H9 (cell line): ENCODE measurements at regions not wholly inside any gene's neighbourhood (a gene's known extent, or its start where the extent isn't known, plus 50 kb on each side); places are given as distances from the start of the nearest gene placed in this dataset.

ENCODE experiments used
- DNase-seq: peaks from one replicate; pipeline ENCODE4 v3.0.0-alpha.2; 2017
- H2AFZ ChIP-seq: one replicate; pipeline ENCODE4 v1.6.1; 2013; ENCODE audit warnings: mild to moderate bottlenecking, low read length, control low read depth, moderate library complexity
- H2AK5ac ChIP-seq: 2 replicates; pipeline ENCODE4 v1.6.1; 2013; ENCODE audit warnings: low read length, control low read depth, mixed read lengths; ENCODE audit not compliant: insufficient read length
- H2BK120ac ChIP-seq: one replicate; pipeline ENCODE4 v1.6.1; 2013; ENCODE audit warnings: low read depth, mild to moderate bottlenecking, low read length, control low read depth, inconsistent platforms; ENCODE audit not compliant: poor library complexity, severe bottlenecking
- H2BK12ac ChIP-seq: 2 replicates; pipeline ENCODE4 v1.6.1; 2013; ENCODE audit warnings: low read length, control low read depth, mixed read lengths, low read depth; ENCODE audit not compliant: insufficient read length
- H2BK15ac ChIP-seq: 2 replicates; pipeline ENCODE4 v1.6.1; 2013; ENCODE audit warnings: low read depth, low read length, control low read depth
- H2BK20ac ChIP-seq: one replicate; pipeline ENCODE4 v1.6.1; 2013; ENCODE audit warnings: low read depth, mild to moderate bottlenecking, low read length, control low read depth, inconsistent platforms; ENCODE audit not compliant: poor library complexity, severe bottlenecking
- H2BK5ac ChIP-seq: 2 replicates; pipeline ENCODE4 v1.6.1; 2013; ENCODE audit warnings: low read length, control low read depth, mixed read lengths; ENCODE audit not compliant: insufficient read length
- H3K14ac ChIP-seq: 2 replicates; pipeline ENCODE4 v1.6.1; 2013; ENCODE audit warnings: low read length, control low read depth; ENCODE audit not compliant: insufficient read depth
- H3K18ac ChIP-seq: 2 replicates; pipeline ENCODE4 v1.6.1; 2013; ENCODE audit warnings: low read depth, mild to moderate bottlenecking, mixed read lengths, low read length, control low read depth; ENCODE audit not compliant: insufficient read length
- H3K23ac ChIP-seq: 2 replicates; pipeline ENCODE4 v1.6.1; 2013; ENCODE audit warnings: low read length, control low read depth, mixed read lengths, low read depth; ENCODE audit not compliant: insufficient read length
- H3K23me2 ChIP-seq: 2 replicates; pipeline ENCODE4 v1.6.1; 2013; ENCODE audit warnings: low read depth, mild to moderate bottlenecking, mixed read lengths, low read length, control low read depth; ENCODE audit not compliant: insufficient read length, poor library complexity, severe bottlenecking
- H3K27ac ChIP-seq: 2 replicates; pipeline ENCODE4 v1.5.1; 2013; ENCODE audit warnings: low read length, control low read depth, mixed read lengths, low read depth; ENCODE audit not compliant: insufficient read length
- H3K27me3 ChIP-seq: 2 replicates; pipeline ENCODE4 v1.6.1; 2013; ENCODE audit warnings: low read length, control low read depth, inconsistent platforms; ENCODE audit not compliant: insufficient read depth
- H3K4ac ChIP-seq: 2 replicates; pipeline ENCODE4 v1.6.1; 2013; ENCODE audit warnings: low read depth, mild to moderate bottlenecking, control low read depth, inconsistent platforms, low read length, moderate library complexity
- H3K4me1 ChIP-seq: 2 replicates; pipeline ENCODE4 v1.6.1; 2013; ENCODE audit warnings: low read length, control low read depth, inconsistent platforms; ENCODE audit not compliant: insufficient read depth
- H3K4me2 ChIP-seq: 2 replicates; pipeline ENCODE4 v1.6.1; 2013; ENCODE audit warnings: low read length, control low read depth, mixed read lengths; ENCODE audit not compliant: insufficient read length, insufficient read depth
- H3K56ac ChIP-seq: 2 replicates; pipeline ENCODE4 v1.6.1; 2013; ENCODE audit warnings: low read depth, mild to moderate bottlenecking, mixed read lengths, low read length, control low read depth; ENCODE audit not compliant: insufficient read length
- H3K79me1 ChIP-seq: 2 replicates; pipeline ENCODE4 v1.6.1; 2013; ENCODE audit warnings: low read depth, mild to moderate bottlenecking, moderate library complexity, low read length, control low read depth, inconsistent platforms; ENCODE audit not compliant: insufficient read depth, poor library complexity, severe bottlenecking
- H3K79me2 ChIP-seq: 2 replicates; pipeline ENCODE4 v1.6.1; 2013; ENCODE audit warnings: low read length, control low read depth, inconsistent platforms; ENCODE audit not compliant: insufficient read depth
- H3K9ac ChIP-seq: 2 replicates; pipeline ENCODE4 v1.6.1; 2013; ENCODE audit warnings: low read length, control low read depth, mixed read lengths; ENCODE audit not compliant: insufficient read length; ENCODE audit errors: extremely low read depth
- H3K9me3 ChIP-seq: one replicate; pipeline ENCODE4 v1.6.1; 2013; ENCODE audit warnings: low read depth, low read length, inconsistent platforms; ENCODE audit not compliant: control insufficient read depth
- H3T11ph ChIP-seq: one replicate; pipeline ENCODE4 v1.6.1; 2013; ENCODE audit warnings: mild to moderate bottlenecking, low read length, control low read depth, inconsistent platforms
- H4K20me1 ChIP-seq: one replicate; pipeline ENCODE4 v1.6.1; 2013; ENCODE audit not compliant: control insufficient read depth, insufficient read length, insufficient read depth
- H4K5ac ChIP-seq: 2 replicates; pipeline ENCODE4 v1.6.1; 2013; ENCODE audit warnings: low read depth, mild to moderate bottlenecking, mixed read lengths, low read length, control low read depth; ENCODE audit not compliant: insufficient read length
- H4K8ac ChIP-seq: replicated peaks from 2 replicates; pipeline ENCODE4 v1.6.1; 2013; ENCODE audit warnings: low read length, control low read depth, mixed read lengths, low read depth; ENCODE audit not compliant: insufficient read length
- H4K91ac ChIP-seq: 2 replicates; pipeline ENCODE4 v1.6.1; 2013; ENCODE audit warnings: low read depth, mild to moderate bottlenecking, moderate library complexity, mixed read lengths, low read length, control low read depth; ENCODE audit not compliant: insufficient read length
- H3K27ac Mint-ChIP-seq, 3 experiments: 2 replicates in 2 of 3; 3 replicates in 1 of 3; pipeline ENCODE4 v1.8.0; 2020 to 2021; ENCODE audit warnings: mixed read lengths in 3 of 3, mild to moderate bottlenecking in 1 of 3, moderate library complexity in 1 of 3
- H3K27me3 Mint-ChIP-seq: 2 replicates; pipeline ENCODE4 v1.8.0; 2021; ENCODE audit warnings: low read depth, mild to moderate bottlenecking, moderate library complexity, mixed read lengths
- H3K36me3 Mint-ChIP-seq, 3 experiments: 2 replicates in 2 of 3; 3 replicates in 1 of 3; pipeline ENCODE4 v1.8.0; 2020 to 2021; ENCODE audit warnings: low read depth in 3 of 3, mixed read lengths in 3 of 3; ENCODE audit not compliant: insufficient read depth in 1 of 3
- H3K4me1 Mint-ChIP-seq, 2 experiments: 2 replicates each; pipeline ENCODE4 v1.8.0; 2020; ENCODE audit warnings: mixed read lengths in 2 of 2
- H3K4me3 Mint-ChIP-seq, 2 experiments: 2 replicates in 1 of 2; 3 replicates in 1 of 2; pipeline ENCODE4 v1.8.0; 2020 to 2021; ENCODE audit warnings: mild to moderate bottlenecking in 2 of 2, mixed read lengths in 2 of 2, moderate library complexity in 1 of 2
- H3K9me3 Mint-ChIP-seq, 2 experiments: 2 replicates in 1 of 2; 3 replicates in 1 of 2; pipeline ENCODE4 v1.8.0; 2020; ENCODE audit warnings: mild to moderate bottlenecking in 2 of 2, mixed read lengths in 2 of 2, moderate library complexity in 1 of 2
- WGBS: extraction: QIAGEN DNeasy Blood & Tissue Kit; methylation state at CpG from one replicate; pipeline ENCODE4 v1.1.7; 2013; ENCODE audit warnings: missing lambda C conversion rate, low lambda C conversion rate, mixed read lengths; ENCODE audit not compliant: insufficient read length; ENCODE audit errors: extremely low coverage; 5-methylcytosine and 5-hydroxymethylcytosine counted together
- TF ChIP-seq, protein P1 (sequence below): fragments of 200-600 bp; sonication (generic); conservative IDR thresholded peaks from 3 replicates; pipeline ENCODE4 v1.8.0; 2021; ENCODE audit warnings: antibody characterized with exemption, mild to moderate bottlenecking

DNA sequence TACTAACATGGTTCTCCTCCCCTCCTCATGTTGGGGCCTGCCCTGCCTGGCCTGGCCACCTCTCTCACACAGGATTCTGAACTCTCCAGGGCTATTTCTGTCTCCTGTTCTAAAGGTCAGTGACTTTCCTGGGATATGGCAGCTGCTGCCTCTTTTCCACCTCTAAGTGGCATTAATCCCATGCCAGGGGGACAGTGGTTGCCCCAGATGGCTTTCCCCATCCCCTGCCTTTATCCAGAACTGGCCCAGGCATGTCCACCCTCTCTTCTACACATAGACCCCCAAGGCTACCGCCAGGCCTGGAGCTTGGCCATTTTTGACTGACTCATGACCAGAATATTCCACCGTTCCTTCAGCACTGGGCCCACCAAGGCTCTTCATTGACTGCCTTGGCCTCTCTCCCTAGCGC, 90.4 kb downstream of the IRF2BPL start:
- no peaks in the 10 kb centered on the region; the same call in 1 of the 2 replicates for H3K27me3 Mint-ChIP-seq
- Histone ChIP-seq H2BK15ac (no peak overlapping the region), H2BK120ac (no peak overlapping the region), H3K27me3 (no peaks in the 10 kb centered on the region), H3K9ac (no peak overlapping the region), H3K79me2 (no peaks in the 10 kb centered on the region), H2BK12ac (no peak overlapping the region), H4K8ac (no peak overlapping the region), H4K20me1 (no peaks in the 10 kb centered on the region), H3K4me1 (no peaks in the 10 kb centered on the region; the same call in 1 of the 2 replicates), H3K23ac (no peak overlapping the region), H2AFZ (no peak overlapping the region), H2BK20ac (no peak overlapping the region), H3T11ph (no peak overlapping the region), H4K5ac (no peak overlapping the region), H3K4me2 (no peak overlapping the region), H3K4ac (no peak overlapping the region), H2AK5ac (no peak overlapping the region), H3K9me3 (no peaks in the 10 kb centered on the region), H3K18ac (peak overlapping the region; percentile 30), H3K79me1 (no peaks in the 10 kb centered on the region), H2BK5ac (no peak overlapping the region), H3K14ac (no peak overlapping the region; the same call in 1 of the 2 replicates), H3K23me2 (no peaks in the 10 kb centered on the region), H3K27ac (no peak overlapping the region), H3K56ac (no peak overlapping the region), H4K91ac (no peak overlapping the region)
- H3K36me3 Mint-ChIP-seq, result no peaks in the 10 kb centered on the region
- H3K4me1 Mint-ChIP-seq, result peaks cover 32 to 48% of the 10 kb centered on the region in 2 experiments
- H3K4me3 Mint-ChIP-seq, result no peak overlapping the region
- H3K9me3 Mint-ChIP-seq, result no peaks in the 10 kb centered on the region
- TF ChIP-seq, protein P1, sequence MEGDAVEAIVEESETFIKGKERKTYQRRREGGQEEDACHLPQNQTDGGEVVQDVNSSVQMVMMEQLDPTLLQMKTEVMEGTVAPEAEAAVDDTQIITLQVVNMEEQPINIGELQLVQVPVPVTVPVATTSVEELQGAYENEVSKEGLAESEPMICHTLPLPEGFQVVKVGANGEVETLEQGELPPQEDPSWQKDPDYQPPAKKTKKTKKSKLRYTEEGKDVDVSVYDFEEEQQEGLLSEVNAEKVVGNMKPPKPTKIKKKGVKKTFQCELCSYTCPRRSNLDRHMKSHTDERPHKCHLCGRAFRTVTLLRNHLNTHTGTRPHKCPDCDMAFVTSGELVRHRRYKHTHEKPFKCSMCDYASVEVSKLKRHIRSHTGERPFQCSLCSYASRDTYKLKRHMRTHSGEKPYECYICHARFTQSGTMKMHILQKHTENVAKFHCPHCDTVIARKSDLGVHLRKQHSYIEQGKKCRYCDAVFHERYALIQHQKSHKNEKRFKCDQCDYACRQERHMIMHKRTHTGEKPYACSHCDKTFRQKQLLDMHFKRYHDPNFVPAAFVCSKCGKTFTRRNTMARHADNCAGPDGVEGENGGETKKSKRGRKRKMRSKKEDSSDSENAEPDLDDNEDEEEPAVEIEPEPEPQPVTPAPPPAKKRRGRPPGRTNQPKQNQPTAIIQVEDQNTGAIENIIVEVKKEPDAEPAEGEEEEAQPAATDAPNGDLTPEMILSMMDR, result no peak
- DNase-seq, result no peak
- H3K27ac Mint-ChIP-seq, result peak overlapping the region in 1 of 3 experiments; percentile 21; a peak in 1 of 7 replicates
- WGBS, result no CpG with 5 or more reads among the region's 3 CpGs
